NOMO-1 (cell line): ENCODE measurements at regions not wholly inside any gene's neighbourhood (a gene's known extent, or its start where the extent isn't known, plus 50 kb on each side); places are given as distances from the start of the nearest gene placed in this dataset.
A peak's percentile ranks its signal among the peaks of the same experiment; 100 is the strongest.

Experiments
- DNase-seq, 2 experiments: peaks; one replicate each; lab custom pipeline; 2025; ENCODE audit not compliant: unreplicated experiment in 2 of 2; lab: John Stamatoyannopoulos, UW

DNA sequence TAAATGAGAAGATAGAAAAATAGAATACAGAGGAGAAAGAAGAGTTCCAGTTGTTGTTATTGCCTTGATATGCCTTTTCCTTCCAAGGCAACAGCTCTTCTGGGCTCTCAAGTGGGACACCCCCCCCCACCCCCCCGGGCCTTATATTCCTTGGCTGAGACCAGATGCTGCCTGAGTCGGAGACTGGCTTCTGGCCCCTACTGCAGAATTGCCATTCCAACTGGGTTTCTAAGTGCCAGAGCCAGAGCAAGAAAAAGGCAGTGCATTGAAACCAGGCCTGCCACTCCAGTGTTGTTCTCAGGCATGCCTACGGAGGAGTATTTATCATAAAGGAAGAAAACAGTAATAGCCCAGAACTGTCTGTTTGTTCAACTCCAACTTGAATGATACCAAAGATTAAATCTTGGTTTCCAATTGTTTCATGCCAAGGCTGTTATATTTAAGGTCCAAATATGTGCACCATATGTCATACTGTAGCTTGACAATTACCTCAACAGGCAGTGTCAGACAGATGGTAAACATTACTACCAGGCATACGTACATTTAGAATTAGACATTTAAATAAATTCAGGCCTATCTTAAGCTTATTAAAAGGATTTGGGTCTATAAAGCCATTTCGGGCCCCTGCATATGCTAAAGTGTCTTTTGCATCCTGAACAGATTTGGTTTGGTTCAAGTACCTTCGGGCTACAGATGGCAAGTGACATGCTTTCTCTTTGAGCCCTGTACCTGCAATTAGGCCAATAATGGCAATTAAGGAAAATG lies 209.9 kb upstream of the SEMA6D start:
- DNase-seq: no peak

DNA sequence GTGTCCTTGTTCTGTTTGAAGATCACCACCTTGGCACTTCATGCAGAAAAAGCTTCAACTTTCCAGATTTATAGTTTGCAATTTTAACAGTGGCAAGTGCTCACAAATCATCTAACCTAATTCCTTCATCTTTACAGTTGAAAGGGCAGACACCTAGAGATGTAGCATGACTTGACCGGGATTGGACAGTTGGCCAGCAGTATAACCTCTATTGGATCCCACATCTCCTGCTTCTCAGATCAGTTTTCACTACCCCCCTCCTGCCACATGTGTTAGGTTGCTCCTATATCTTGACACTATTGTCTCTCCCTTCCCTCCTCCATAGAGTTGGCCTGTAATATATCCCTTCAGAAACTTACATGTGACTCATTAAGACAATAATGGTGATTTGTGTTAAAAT lies 206.0 kb upstream of the SEMA6D start:
- no peak for DNase-seq

DNA sequence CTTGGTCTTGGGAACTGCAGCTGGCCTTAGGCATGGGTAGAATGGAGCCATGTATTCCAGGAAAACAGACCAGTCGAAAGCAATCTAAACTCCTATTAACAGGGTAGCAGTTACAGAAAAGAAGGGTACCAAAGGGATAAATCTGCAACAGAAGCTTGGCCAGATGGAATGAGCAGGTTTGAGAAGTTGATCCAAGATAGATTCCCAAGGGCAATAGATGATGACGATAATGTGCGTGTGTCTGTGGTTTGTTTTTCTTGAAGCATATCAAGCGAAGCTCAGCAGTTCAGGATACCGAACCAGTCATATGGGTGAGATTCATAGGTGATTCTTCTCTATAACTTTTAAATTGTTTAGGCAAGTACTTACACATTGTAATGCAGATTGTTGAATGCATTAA lies 203.8 kb upstream of the SEMA6D start:
- no peak for DNase-seq

DNA sequence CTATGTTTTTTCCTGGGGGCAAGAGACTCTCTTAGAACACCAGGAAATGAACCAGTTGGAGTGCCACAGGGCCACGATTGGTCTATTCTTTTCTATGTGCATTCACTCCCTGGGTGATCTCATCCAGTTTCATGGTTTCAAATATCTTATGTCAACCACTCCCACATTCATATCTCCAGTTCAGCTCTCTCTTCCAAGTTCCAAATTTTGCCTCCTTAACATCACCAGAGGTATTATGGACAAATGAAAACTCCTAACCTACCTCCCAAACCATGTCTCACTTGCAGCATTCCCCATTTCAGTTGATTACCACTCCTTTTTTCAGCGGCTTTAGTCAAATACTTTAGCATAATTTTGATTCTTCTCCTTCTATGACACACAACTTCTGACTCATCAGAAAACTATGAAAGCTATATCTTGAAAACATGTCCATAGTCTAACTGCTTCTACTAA lies 203.1 kb upstream of the SEMA6D start:
- no peak for DNase-seq

- DNase-seq: no peak
These were observed 200.7 kb upstream of the SEMA6D start for GRCh38 chr15:47516558-47516957.

DNA sequence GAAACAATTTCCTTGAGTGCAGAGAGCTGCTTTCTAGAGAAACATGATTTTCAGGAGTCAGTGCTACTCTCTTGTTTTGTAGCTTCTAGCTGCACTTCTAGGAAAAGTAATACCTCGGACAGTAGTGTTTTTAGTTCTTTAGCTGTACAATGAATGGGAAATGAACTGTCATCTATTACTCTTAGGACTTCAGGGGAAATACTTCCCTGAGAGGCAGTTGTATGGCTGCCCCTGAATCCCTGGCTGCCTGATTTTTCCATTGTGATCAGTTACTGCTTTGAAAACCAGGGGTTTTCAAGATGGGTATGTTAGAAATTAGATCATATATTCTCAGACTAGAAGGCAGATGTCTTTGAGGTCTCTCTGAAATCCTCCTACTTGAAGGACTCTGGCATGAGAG lies 200.3 kb upstream of the SEMA6D start:
- no peak for DNase-seq

- peak; percentile 35 to 42 for DNase-seq
These were observed 199.6 kb upstream of the SEMA6D start for GRCh38 chr15:47517737-47518136.

DNA sequence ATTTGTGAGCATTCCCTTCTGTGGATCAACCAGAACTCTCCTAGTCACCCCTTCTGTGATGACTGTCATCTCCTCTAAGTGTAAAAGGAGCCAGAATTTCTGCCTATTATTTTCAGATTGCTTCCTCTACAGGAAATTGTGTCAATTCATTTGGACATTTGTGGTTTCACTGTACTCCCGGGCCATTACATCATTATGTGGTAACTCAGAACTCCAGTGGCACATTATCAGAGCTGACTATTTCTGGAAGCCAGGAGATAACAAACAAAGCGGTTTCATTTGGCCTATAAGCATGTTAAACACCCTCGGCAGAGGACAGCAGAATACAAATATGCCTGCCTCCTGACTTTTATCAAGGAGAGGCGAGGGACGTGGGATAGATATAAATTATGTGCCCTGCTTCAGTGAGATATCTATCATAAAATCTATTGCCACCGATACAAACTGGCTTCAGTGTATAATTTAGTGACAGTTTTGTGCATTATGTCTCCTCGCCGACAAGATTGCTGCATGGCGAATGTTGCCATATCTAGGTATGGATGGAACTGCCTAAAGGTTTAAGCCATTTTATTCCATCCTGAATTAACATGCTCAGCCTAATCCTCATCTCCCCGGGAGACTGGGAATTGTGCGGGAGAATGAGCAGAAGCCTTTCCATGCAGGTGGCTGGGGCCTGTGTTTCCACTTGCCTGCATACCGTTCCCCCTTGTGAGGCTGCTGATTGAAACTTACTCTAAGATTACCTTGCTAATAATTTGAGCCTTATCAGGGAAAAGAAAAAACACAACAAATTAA lies 193.4 kb upstream of the SEMA6D start:
- DNase-seq: peak; percentile 61 to 83

DNA sequence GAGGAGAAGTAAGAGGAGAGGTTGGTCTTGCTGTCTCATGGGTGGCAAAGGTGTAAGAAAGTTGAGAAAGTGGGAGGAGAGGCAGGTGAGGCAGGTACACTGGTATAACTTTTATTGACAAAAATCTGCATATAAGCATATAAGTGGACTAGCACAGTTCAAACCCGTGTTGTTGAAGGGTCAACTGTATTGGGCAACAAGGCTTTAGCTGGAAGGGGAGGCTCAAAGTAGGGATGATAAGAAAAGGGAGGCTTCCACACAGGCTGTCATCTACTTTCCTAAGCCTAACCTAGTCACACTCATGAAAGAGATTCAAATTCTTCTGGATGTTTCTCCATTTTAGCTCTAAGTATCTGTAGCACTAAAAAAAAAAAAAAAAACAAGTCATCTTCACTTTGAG lies 188.1 kb upstream of the SEMA6D start:
- no peak for DNase-seq

GRCh38 chr15:47534673-47535072 lies 182.6 kb upstream of the SEMA6D start:
- no peak for DNase-seq

DNA sequence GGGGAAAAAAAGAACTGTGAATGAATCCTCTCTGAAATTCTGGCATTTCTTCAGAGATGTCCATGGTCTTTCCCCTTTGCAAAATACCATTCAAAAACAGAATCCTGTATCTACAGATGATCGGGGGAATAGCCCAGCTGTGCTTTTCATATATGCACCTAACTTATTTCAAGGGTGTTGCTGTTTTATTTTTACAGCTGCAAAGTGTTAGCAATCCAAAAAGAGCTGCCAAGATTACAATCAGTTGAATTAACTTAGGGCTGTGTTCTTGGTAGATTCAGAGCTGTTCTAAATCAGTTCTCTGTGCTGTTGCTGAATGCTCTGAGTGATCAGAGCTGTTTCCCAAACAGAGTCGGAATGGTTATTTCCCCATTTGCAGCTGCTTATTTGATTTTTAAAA lies 175.7 kb upstream of the SEMA6D start:
- DNase-seq: no peak

DNA sequence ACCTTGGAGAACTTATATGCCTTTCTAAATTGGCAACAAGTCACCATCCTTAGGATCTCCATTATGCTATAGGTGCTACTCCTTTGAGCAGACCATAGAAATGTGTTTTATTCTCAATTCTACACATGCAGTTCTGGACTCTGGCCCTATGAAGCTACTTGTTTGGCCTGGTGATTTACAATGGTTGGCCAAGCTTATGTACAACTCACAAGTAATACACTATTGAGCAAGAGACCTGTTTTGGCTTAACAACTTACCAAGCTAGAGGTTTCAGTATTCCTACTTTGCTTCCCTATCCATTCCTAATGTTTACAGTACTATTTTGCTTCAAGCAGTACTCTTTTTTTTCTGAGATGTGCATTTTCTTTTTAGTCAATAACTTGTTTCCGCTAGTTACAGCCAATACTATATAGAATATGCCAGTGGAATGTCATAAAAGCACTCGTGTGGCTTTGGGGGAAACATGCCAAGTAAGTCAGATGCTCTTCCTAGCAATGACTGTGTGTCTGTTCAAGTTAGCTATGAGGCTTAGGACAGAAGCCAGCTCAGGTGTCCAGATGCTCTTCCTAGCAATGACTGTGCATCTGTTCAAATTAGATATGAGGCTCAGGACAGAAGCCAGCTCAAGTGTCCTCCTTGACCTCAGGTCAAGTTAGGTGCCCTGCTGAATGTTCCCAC lies 174.9 kb upstream of the SEMA6D start:
- DNase-seq: no peak

DNA sequence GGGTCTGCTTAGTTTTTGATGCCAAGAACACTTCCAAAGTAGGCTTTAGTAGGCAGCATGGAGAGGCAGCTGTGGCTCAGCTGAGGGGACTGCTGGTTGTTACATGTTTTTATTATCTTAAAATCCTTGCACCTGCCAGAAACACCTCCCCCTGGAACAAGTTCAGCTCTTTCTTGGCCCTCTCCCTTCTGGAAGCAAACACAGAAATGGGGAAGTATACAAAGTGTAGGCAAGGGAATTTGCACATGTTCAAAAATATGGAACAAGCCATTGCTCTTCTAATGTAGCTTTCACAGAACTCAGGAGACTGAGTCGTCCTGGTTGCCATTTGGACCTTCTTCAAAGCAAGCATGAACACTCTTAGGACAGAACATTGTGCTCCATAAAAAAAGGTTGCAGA lies 169.1 kb upstream of the SEMA6D start:
- no peak for DNase-seq

DNA sequence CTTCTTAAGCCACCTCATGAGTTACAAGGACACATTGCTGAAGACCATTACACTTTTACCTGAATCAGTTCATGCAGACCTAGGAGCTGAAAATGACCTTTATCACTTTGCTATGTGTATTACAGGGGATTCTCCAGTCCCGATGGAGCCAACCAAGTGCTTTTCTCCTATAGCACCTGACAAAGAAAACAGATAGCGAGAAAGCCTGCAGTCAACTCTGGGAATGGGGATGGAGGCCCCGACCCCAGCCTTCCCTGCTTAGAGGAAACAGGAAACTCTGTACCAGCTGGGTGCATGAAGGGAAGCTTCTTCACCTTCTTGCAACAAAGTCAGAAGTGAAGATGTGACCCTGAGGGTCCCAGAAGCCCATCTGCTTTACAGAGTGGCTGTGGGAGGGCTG lies 168.3 kb upstream of the SEMA6D start:
- no peak for DNase-seq

DNA sequence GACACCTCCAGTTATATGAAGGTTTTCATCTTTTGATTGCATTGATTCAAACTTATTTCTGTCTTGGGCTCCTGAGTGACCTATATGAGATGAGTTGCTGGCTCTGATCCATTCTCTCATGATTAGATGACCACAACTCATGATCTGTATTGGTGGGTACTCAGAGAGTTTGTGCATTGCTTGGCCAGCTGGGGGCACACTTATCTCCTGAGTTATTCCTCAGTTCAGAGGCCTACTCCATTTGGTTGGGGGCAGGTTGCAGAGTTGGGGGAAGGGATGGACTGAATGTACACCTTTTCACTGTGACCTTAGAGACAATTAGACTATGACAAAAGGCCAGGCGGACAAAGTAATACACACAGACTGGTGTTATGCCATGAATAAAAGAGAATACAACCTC lies 166.2 kb upstream of the SEMA6D start:
- DNase-seq: no peak

DNA sequence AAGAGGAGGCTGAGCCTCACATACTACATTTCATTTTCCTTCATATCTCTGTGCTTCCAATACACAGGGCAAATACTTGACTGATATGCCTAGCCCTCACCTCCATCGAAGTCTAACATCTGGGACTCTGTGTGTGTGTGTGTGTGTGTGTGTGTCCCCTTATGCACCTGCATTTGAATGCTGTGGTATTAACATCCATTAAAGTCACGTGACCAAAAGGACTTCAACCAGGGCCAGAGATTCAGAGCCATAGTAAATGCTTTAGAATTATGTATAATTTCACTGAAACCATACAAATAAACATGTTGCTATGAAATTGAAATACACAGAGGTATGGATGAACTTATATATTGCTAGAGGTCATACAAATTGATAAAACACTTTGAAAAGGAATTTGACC lies 165.8 kb upstream of the SEMA6D start:
- DNase-seq: no peak

GRCh38 chr15:47552978-47553608 lies 164.2 kb upstream of the SEMA6D start:
- no peak for DNase-seq

- no peak for DNase-seq
These were observed 163.4 kb upstream of the SEMA6D start for GRCh38 chr15:47553947-47554346.

- no peak for DNase-seq
These were observed 156.2 kb upstream of the SEMA6D start for GRCh38 chr15:47561102-47561501.

- no peak for DNase-seq
These were observed 151.4 kb upstream of the SEMA6D start for GRCh38 chr15:47565949-47566348.

DNA sequence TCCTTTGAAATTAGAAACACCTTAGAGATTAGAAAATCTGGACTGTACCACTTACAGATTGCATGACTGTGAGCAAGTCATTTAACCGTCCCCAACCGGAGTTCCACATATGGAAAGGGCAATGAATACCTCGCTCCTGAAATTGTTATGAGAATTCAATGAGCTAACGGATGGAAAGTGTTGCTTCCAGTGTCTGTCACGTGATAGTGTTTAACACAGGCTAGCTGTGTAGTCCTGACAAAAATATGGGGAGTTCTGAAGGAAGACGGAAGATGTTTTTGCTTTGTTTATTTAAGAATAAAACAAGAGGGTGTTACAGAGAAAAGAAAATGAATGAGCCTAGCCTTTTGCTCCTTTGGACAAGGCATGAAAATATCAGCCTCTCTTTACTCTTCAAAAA lies 150.7 kb upstream of the SEMA6D start:
- no peak for DNase-seq
